K562 (cell line): ENCODE measurements at regions not wholly inside any gene's neighbourhood (a gene's known extent, or its start where the extent isn't known, plus 50 kb on each side); places are given as distances from the start of the nearest gene placed in this dataset.

ENCODE experiments used
- ATAC-seq: fragments of 200-7000 bp; cut with Tn5 transposase; 3 replicates; pipeline ENCODE4 v1.9.1; 2020; ENCODE audit warnings: moderate library complexity
- BruUV-seq: library from RNA; stranded (reverse); fragments of 400-500 nt; replicated peaks from 2 replicates; lab custom pipeline; 2021; lab: Mats Ljungman, UMichigan
- CTCF ChIA-PET: fragments of 300-600 bp; formaldehyde crosslinking; extraction: SDS; loops from one replicate; lab custom pipeline; 2021; ENCODE audit warnings: low intra/inter-chr PET ratio; lab: Yijun Ruan, JAX
- POLR2A ChIA-PET: fragments of 300-600, 350-650 bp; sonication (Branson Sonifier 250); formaldehyde crosslinking; extraction: SDS; loops from one replicate; lab custom pipeline; 2021; ENCODE audit warnings: antibody characterized with exemption, inconsistent platforms; lab: Yijun Ruan, JAX
- DNase-seq, 4 experiments: peaks; one replicate each; pipeline versions ENCODE4 v3.0.0 to v3.0.0-alpha.2; 2011 to 2018; ENCODE audit warnings: low spot score in 3 of 4, mixed read lengths in 3 of 4; ENCODE audit errors: extremely low read depth in 1 of 4
- FAIRE-seq: peaks from 2 replicates; lab custom pipeline; 2011; peaks lifted over from hg19 to GRCh38; lab: Jason Lieb, UNC
- H2AFZ ChIP-seq: 2 replicates; pipeline ENCODE4 v1.6.0; 2011; ENCODE audit warnings: low read depth, low read length, control low read depth, inconsistent platforms
- H3K27ac ChIP-seq: fragments of 200-600 bp; 3 replicates; pipeline ENCODE4 v1.8.0; 2011; ENCODE audit warnings: low read depth, mild to moderate bottlenecking, control low read depth, inconsistent platforms, low read length, moderate library complexity, mixed read lengths; ENCODE audit errors: extremely low read depth
- H3K27me3 ChIP-seq, 2 experiments: fragments of 300-600 bp in 1 of 2; 2 replicates in 1 of 2; 3 replicates in 1 of 2; pipeline versions ENCODE4 v1.6.0 to v1.8.0; 2011; ENCODE audit warnings: inconsistent platforms in 2 of 2, low read length in 2 of 2, mild to moderate bottlenecking in 1 of 2, mixed read lengths in 1 of 2, moderate library complexity in 1 of 2; ENCODE audit not compliant: control insufficient read depth in 2 of 2, insufficient read depth in 2 of 2
- H3K36me3 ChIP-seq: fragments of 300-600 bp; 3 replicates; pipeline ENCODE4 v1.8.0; 2011; ENCODE audit warnings: mild to moderate bottlenecking, low read length, inconsistent platforms; ENCODE audit not compliant: control insufficient read depth, insufficient read depth
- H3K4me1 ChIP-seq, 2 experiments: fragments of 200-600 bp in 1 of 2; replicated peaks in 1 of 2; 2 replicates in 1 of 2; 3 replicates in 1 of 2; pipeline versions ENCODE4 v1.5.1 to v1.8.0; 2011; ENCODE audit warnings: inconsistent platforms in 2 of 2, low read length in 2 of 2, mild to moderate bottlenecking in 1 of 2, mixed read lengths in 1 of 2, moderate library complexity in 1 of 2; ENCODE audit not compliant: control insufficient read depth in 2 of 2, insufficient read depth in 2 of 2
- H3K4me2 ChIP-seq: 2 replicates; pipeline ENCODE4 v1.6.1; 2011; ENCODE audit warnings: low read length, control low read depth, inconsistent platforms, mixed read lengths; ENCODE audit not compliant: insufficient read depth
- H3K4me3 ChIP-seq: fragments of 200-600 bp; sonication (generic), shearing (Covaris generic); 2 replicates; pipeline ENCODE4 v1.5.1; 2016; ENCODE audit warnings: control low read depth, inconsistent platforms
- H3K79me2 ChIP-seq: fragments of 200-600 bp; 3 replicates; pipeline ENCODE4 v1.8.0; 2011; ENCODE audit warnings: low read length, inconsistent platforms; ENCODE audit not compliant: control insufficient read depth, insufficient read depth
- H3K9ac ChIP-seq, 2 experiments: 2 replicates each; pipeline versions ENCODE4 v1.6.0 to v1.6.1; 2011; ENCODE audit warnings: low read depth in 2 of 2, low read length in 2 of 2, control low read depth in 1 of 2, inconsistent platforms in 1 of 2, mild to moderate bottlenecking in 1 of 2, mixed read lengths in 1 of 2; ENCODE audit not compliant: insufficient read depth in 1 of 2
- H3K9me1 ChIP-seq: one replicate; pipeline ENCODE4 v1.6.0; 2011; ENCODE audit warnings: inconsistent platforms, mild to moderate bottlenecking, low read length, moderate library complexity; ENCODE audit not compliant: control insufficient read depth, insufficient read depth
- H3K9me3 ChIP-seq: replicated peaks from 2 replicates; pipeline ENCODE4 v1.5.1; 2011; ENCODE audit warnings: low read depth, low read length, inconsistent platforms; ENCODE audit not compliant: control insufficient read depth, insufficient read depth
- H4K20me1 ChIP-seq: replicated peaks from 2 replicates; pipeline ENCODE4 v1.6.1; 2011; ENCODE audit warnings: low read length, inconsistent platforms, mixed read lengths; ENCODE audit not compliant: control insufficient read depth, insufficient read depth
- HNRNPH1 ChIP-seq: fragments of 200-400 bp; formaldehyde crosslinking; optimal IDR thresholded peaks from 2 replicates; pipeline ENCODE3; 2017; ENCODE audit warnings: low read depth, mild to moderate bottlenecking, low read length, moderate library complexity
- MECOM ChIP-seq: fragments of 250-450 bp; sonication (Bioruptor Pico); IDR thresholded peaks from 2 replicates; pipeline ENCODE4 v1.8.0; 2022; ENCODE audit warnings: inconsistent platforms
- POLR2B ChIP-seq: fragments of 450-650 bp; IDR thresholded peaks from 2 replicates; pipeline ENCODE4 v1.6.1; 2018; ENCODE audit warnings: low read depth; ENCODE audit not compliant: partially characterized antibody
- STAT5B ChIP-seq: fragments of 250-450 bp; sonication (Bioruptor Pico); IDR thresholded peaks from 2 replicates; pipeline ENCODE4 v1.8.0; 2021; ENCODE audit warnings: mild to moderate bottlenecking, inconsistent platforms
- ZBTB49 ChIP-seq: sonication (generic); formaldehyde crosslinking; IDR thresholded peaks from 2 replicates; pipeline ENCODE4 v1.8.0; 2022; ENCODE audit warnings: missing genetic modification reagents, mild to moderate bottlenecking, borderline replicate concordance
- ZNF639 ChIP-seq, 2 experiments: fragments of 200-800 bp in 1 of 2; sonication (Bioruptor generic) in 1 of 2; sonication (generic) in 1 of 2; formaldehyde crosslinking in 1 of 2; IDR thresholded peaks in 1 of 2; conservative IDR thresholded peaks in 1 of 2; 2 replicates each; pipeline versions ENCODE4 v1.5.0 to v1.6.1; 2016 to 2020; ENCODE audit warnings: missing compliant biosample characterization in 1 of 2, missing genetic modification characterization in 1 of 2, missing genetic modification reagents in 1 of 2
- WGBS: fragments of 100-300 bp; shearing (Covaris generic); methylation state at CpG from one replicate; pipeline ENCODE4 v1.1.6; 2016; ENCODE audit warnings: low coverage, mixed read lengths; ENCODE audit not compliant: insufficient coverage; ENCODE audit errors: missing lambda C conversion rate; 5-methylcytosine and 5-hydroxymethylcytosine counted together
- in situ Hi-C: fragments of 300-500 bp; cut with MboI; formaldehyde crosslinking; loops from 4 replicates; pipeline ENCODE4 v1.15.0; 2018; ENCODE audit warnings: inconsistent platforms, mixed read lengths
- intact Hi-C: fragments of 100-400 bp; cut with micrococcal nuclease; formaldehyde crosslinking; loops from 2 replicates; pipeline ENCODE4 v1.14.2; 2022

DNA sequence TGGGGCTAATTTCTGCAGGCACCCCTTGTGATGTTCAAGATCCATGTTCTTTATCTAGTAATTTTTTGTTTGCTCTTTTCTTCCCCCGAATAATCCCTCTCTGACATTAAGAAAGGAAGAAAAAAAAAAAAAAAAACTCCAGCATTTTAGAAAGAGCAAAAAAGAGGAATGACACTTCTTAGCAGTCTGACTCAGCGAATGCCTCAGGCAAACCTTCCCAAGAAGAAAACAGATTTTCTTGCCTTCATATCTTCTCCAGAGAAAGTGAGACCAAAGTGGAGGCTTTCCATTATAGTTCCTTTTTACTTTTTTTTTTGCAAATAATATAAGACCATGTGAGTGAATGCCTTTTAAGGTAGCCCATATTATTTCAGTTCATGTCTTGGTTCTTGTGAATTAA is 479.0 kb upstream of the SYT1 start:
- POLR2A ChIA-PET, result no interaction called here
- Histone ChIP-seq H3K27me3 (no peaks in the 10 kb centered on the region), H3K27ac (no peak overlapping the region), H3K36me3 (no peaks in the 10 kb centered on the region), H4K20me1 (no peaks in the 10 kb centered on the region), H3K9me3 (no peaks in the 10 kb centered on the region), H3K9ac (no peak overlapping the region), H3K4me1 (no peaks in the 10 kb centered on the region), H3K79me2 (no peaks in the 10 kb centered on the region), H3K4me2 (no peak overlapping the region), H3K9me1 (no peaks in the 10 kb centered on the region), H2AFZ (no peak overlapping the region), H3K4me3 (no peak overlapping the region)
- 9% methylated on average over 2 of the region's 2 CpGs for WGBS
- TF ChIP-seq MECOM (CRISPR knock-in tag) (no peak), ZBTB49 (CRISPR knock-in tag) (no peak)
- CTCF ChIA-PET, result no interaction called here
- intact Hi-C loops (no loop called here), in situ Hi-C loops (no loop called here)
- DNase-seq (no peak), FAIRE-seq (no peak), ATAC-seq (no peak)
- no TSS peak for BruUV-seq

DNA sequence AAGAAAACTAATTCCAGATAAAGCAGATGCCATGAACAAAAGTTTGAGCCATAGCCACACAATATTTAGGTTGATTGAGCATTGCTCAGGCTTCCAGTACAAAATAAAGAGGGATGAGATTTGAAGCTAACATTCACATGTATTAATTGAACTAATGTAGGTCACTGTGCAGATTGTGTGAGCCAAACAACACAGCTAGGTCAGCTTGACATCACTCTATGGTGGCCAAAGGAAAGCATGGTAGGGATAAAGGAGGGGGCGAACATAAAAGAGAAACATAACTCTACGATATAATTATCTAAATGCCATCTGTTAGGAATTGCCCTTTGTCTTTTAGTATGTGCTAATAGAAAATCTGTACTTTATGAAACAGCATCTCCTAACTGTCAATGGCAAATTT is 477.7 kb upstream of the SYT1 start:
- no peaks in the 10 kb centered on the region for H4K20me1 ChIP-seq
- H3K4me1 ChIP-seq, result no peaks in the 10 kb centered on the region
- H3K4me2 ChIP-seq, result no peak overlapping the region
- intact Hi-C loops, result no loop called here
- in situ Hi-C loops, result no loop called here
- H3K9me1 ChIP-seq, result no peaks in the 10 kb centered on the region
- TF ChIP-seq POLR2B, result no peak
- TF ChIP-seq STAT5B, result no peak
- no peak for TF ChIP-seq HNRNPH1
- TF ChIP-seq ZNF639 (CRISPR knock-in tag; conservative IDR thresholded peaks at IDR 0.05 in 1 of 2, IDR thresholded peaks at IDR 0.05 in 1 of 2), result no peak
- H3K27ac ChIP-seq, result no peak overlapping the region
- no peaks in the 10 kb centered on the region for H3K9me3 ChIP-seq
- FAIRE-seq (no peak), DNase-seq (no peak), ATAC-seq (no peak)
- WGBS, result 0% methylated on average over 2 of the region's 2 CpGs
- POLR2A ChIA-PET, result no interaction called here
- H3K27me3 ChIP-seq, result no peaks in the 10 kb centered on the region
- no TSS peak for BruUV-seq
- H3K9ac ChIP-seq, result no peak overlapping the region
- H3K79me2 ChIP-seq, result no peaks in the 10 kb centered on the region
- H3K36me3 ChIP-seq, result no peaks in the 10 kb centered on the region
- H2AFZ ChIP-seq, result no peak overlapping the region
- no peak overlapping the region for H3K4me3 ChIP-seq
- CTCF ChIA-PET, result no interaction called here
